ENCODE measurements at regions not wholly inside any gene's neighbourhood (a gene's known extent, or its start where the extent isn't known, plus 50 kb on each side); places are given as distances from the start of the nearest gene placed in this dataset.

- H3K9me3 Mint-ChIP-seq = peaks cover 12% of the 10 kb centered on the region
- Histone ChIP-seq H3K9me2 (ENCODE audit: insufficient read depth) (no peaks in the 10 kb centered on the region), H3K4me3 (no peak overlapping the region), H4K20me1 (replicated peaks; ENCODE audit: insufficient read depth) (no peaks in the 10 kb centered on the region), H3K27me3 (ENCODE audit: insufficient read depth) (peaks cover 18% of the 10 kb centered on the region), H3K36me3 (ENCODE audit: insufficient read depth) (no peaks in the 10 kb centered on the region), H3F3A (replicated peaks; ENCODE audit: low read depth) (no peaks in the 10 kb centered on the region), H3K4me2 (no peak overlapping the region), H3K79me2 (replicated peaks; ENCODE audit: insufficient read depth) (no peaks in the 10 kb centered on the region), H3K4me1 (ENCODE audit: insufficient read depth) (no peaks in the 10 kb centered on the region), H3K27ac (ENCODE audit: low read depth) (no peak overlapping the region), H2AFZ (no peak overlapping the region)
- peaks cover 38% of the 10 kb centered on the region for H3K27me3 Mint-ChIP-seq (ENCODE audit: insufficient read depth, low read depth, poor library complexity)
- no peak for TF ChIP-seq REST (IDR thresholded peaks at IDR 0.05; ENCODE audit: unreplicated experiment)
- TF ChIP-seq STAT1 (IDR thresholded peaks at IDR 0.05; ENCODE audit: unreplicated experiment) = no peak
- no peak for TF ChIP-seq ZNF462 (CRISPR knock-in tag; IDR thresholded peaks at IDR 0.05)
- H3K27ac Mint-ChIP-seq = no peak overlapping the region
- ATAC-seq (no peak), DNase-seq (ENCODE audit: low spot score) (no peak)
- peaks cover 4% of the 10 kb centered on the region; the same call in 2 of the 3 replicates for H3K36me3 Mint-ChIP-seq (ENCODE audit: low read depth)
- no peak overlapping the region for H3K4me3 Mint-ChIP-seq
- peaks cover 3% of the 10 kb centered on the region; the same call in 2 of the 3 replicates for H3K4me1 Mint-ChIP-seq
Observed at GRCh38 chr11:116114198-116114651, 610.0 kb upstream of the CADM1 start.
